NCI-H1417 treated with DMSO at 0.1 percent for 48 hours (cell line): ENCODE measurements at regions not wholly inside any gene's neighbourhood (a gene's known extent, or its start where the extent isn't known, plus 50 kb on each side); places are given as distances from the start of the nearest gene placed in this dataset.

Experiments
- DNase-seq: peaks from one replicate; lab custom pipeline; 2025; lab: John Stamatoyannopoulos, UW

DNA sequence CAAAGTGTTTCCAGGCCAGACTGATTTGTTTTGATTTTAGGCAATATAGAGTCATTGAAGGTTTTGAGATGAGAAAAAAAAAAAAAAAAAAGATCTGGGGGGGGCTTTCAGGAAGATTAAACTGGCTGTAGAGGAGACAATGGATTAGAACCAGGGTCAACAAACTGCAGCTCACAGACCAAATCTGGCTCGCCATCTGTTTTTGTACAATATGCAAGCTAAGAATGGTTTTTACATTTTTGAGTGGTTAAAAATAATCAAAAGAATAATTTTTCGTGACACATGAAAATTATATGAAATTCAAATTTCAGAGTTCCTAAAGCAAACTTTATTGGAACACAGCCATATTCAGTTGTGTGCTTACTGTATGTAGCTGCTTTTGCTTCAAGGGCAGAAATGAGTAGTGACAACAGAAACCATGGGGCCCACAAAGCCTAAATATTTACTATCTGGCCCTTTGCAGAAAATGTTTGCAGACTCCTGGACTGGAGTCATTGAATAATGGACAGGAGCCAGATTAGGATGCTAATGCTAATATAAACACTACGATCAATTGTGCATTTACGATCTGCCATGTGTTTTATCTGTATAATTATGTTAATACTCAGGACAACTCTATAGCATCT is 375.7 kb upstream of the DAB1 start:
- DNase-seq = no peak

DNA sequence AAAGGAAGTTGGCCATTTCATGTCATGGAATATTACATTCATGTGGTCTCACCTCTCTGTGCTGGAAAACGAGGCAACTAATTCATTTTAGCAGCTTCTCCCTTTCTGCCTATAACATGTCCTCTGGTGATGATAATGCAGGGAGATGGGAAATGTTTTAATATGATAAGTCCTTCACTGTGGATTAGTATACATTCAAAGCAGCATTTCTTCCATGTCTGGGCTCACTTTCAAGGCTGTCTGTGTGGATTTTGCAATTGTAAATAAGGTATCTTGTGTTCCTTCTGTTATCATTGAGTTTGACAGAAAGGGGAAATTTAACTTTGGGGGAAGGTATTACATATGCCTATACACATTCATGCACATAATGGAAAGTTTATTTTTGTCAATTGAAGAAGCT is 374.7 kb upstream of the DAB1 start:
- DNase-seq = no peak

DNA sequence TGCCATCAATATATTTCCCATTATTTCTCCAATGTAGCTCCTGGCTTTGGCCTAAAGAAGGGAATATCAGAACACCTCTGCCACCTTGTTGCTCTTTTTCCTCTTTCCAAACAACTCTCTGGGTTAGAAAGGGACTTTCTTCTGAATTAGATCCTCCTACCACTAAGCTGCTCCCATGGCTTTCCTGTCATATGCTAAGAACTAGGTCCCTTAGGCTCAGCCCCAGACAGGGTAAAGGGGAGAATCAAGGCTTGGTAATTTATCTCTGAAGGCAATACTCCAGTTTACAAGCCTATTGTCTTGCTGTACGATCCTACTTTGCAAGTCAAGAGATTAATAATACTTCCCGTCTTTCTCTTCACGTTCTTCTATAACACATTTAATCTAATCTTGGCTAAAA is 373.2 kb upstream of the DAB1 start:
- DNase-seq = no peak

DNA sequence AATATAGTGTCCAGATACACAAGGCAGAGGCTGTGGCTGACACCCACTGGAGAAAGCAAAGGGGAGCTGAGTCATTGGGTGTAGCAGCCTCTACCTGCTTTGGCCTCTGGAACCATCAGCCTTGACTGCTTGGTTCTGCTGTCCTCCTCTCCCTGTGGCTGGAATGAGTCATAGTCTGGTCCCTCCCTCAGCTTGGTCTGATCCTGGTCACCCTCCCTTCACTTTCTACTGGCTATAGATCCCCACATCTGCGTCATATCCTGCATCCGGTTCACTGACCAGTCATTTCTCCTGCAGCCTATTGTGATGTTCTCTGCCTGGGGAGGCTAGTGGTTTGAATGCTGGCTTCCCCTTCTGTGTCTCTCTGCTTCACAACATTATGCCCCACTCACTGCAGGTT is 372.8 kb upstream of the DAB1 start:
- no peak for DNase-seq

DNA sequence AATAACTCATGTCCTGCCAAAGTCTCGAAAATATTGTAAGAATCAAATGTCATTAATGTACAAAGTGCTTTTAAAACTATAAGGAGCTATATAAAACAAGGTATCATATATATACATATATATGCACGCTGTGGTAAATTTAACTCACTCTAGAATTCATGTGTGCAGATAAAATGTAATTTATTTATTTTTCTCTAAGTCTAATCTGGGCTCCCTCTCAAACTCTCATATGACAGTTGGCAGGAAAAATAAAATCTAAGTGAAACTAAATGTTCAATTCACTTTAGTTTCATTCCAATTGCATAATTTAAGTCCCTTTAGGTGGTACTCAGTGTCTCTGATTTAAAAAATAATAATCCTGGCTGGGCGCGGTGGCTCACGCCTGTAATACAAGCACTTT is 372.0 kb upstream of the DAB1 start:
- DNase-seq = no peak

DNA sequence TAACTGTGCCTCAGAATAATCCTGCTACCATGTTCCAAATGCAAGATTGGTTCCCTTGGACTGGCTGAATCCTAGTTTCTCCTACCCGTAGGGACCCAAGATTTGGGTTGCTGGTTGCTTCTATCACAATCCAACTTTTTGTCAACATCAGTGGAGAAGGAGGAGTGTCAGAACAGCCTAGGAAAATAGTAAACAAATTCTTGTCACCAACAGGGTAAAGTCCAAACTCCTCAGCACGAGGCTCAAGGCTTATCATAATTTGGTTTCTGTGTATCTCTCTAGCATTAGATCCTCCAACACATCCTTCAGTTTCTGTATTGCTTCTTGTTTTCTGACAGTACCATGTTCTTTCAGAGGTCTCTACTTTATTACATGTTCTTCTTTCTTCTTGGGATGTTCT is 370.2 kb upstream of the DAB1 start:
- no peak for DNase-seq

DNA sequence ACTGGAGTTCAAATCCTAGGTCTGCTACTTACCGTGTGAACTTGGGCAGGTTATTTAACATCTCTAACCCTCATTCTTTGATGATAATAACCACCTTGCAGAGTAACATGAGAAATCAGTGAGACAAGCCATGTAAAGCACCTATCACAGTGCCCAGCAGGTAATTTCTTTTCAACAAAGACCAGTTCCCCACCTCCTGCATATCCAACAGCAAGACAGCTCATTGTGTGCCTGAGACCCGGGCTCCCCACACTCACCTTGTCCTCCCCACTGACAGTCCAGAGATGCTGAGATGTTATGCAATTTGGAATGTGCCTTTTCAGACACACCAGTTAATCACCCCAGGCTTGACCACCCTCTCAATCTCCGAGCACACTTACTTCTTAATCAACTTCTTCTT is 367.6 kb upstream of the DAB1 start:
- no peak for DNase-seq

DNA sequence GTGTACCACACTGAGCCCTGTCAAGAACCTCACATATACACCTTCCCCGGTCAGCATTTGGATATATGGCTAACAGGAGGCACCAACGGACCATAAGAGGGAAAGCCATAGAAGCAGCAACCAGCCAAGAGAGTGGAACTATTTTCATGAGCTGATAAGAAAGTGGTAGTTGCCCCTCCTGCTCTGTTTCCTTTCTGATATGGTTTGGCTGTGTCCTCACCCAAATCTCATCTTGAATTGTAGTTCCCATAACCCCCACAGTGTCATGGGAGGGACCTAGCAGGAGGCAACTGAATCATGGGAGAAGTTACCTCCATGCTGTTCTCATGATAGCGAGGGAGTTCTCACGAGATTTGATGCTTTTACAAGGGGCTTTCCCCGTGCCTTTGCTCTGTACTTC is 366.1 kb upstream of the DAB1 start:
- DNase-seq = no peak

DNA sequence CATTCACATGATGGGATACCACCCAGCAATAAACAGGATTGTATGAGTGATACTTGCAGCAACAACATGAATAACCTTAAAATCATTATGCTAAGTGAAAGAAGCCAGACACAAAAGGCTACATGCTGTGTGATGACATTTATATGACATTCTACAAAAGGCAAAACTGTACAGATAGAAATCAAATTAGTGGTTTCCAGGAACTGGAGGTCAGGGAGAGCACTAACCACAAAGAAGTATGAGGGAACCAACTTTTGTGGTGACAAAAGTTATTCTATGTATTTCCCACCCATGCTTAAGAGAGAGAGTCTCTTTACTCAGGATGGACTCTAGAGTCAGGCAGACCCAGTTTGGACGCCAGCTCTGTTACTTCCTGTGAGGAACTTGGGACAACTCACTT is 364.5 kb upstream of the DAB1 start:
- DNase-seq = no peak

DNA sequence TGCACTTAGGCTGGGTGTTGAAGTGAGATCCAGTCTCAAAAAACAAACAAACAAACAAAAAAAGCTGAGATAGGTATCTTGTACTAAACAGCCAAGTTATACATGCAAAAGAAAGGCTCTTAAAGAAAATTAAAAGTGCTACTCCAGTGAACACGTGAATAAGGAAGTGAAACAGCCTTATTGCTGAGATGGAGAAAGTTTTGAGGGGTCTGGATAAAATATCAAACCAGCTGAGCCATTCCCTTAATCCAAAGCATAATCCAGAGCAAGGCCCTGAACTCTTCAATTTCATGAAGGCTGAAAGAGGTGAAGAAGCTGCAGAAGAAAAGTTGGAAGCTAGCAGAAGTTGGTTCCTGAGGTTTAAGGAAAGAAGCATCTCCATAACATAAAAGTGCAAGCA is 360.5 kb upstream of the DAB1 start:
- no peak for DNase-seq

DNA sequence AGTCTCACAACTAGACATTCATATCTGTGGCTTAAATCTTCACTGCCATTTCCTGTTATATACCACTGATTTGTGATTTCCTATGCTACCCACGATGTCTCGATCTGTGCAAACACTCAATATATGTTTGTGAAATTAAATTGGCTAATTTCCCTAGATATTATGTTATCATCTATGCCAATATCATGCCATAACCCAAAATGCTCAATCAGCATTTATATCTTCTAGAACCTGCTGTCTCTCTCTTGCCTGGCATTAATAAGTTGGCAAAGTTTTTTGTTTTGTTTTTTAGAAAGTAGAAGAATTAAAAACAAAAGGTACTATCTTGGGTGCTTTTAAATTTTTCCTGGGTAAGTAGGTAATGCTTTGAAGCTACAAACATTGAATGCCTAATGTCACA is 358.5 kb upstream of the DAB1 start:
- DNase-seq = no peak

DNA sequence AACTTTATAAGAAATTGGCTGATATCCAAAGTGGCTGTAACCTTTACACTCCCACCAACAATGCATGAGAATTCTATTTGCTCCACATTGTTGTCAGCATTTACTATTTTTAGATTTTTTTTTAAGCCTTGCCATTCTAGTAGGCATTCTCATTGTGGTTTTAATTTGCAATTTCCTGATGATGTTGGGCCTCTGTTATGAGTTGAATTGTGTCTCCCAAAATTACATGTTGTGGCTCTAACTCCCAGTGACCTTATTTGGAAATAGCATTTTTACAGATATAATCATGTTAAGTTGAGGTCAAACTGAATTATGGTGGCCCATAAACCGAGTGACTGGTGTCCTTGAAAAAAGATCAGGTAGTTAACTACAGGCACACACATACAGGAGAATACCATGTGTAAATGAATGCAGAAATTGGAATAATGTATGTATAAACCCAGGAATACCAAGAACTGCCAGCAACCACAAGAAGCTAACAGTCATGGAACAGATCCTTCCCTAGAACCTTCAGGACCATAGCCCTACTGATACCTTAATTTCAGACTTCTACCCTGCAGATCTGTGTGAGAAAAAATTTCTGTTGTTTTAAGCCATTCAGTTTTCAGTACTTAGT is 348.8 kb upstream of the DAB1 start:
- no peak for DNase-seq

DNA sequence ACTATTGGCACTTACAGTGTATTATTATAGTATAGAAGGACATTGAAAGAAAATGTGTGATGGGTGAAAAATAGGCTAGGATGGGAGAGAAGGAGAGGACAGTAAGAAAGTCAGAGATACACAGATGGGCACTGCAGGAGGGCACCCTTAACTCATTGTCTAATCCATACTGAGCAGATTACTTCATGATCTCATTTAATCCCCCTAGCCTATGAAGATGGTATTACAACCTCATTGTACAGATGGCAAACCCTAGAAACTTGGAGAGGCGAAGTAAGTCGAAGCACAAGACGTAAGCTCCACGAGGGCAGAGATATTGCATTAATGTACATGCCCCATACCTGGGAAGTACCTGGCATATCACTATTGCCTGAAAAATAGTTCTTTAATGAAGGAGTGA is 346.9 kb upstream of the DAB1 start:
- no peak for DNase-seq

DNA sequence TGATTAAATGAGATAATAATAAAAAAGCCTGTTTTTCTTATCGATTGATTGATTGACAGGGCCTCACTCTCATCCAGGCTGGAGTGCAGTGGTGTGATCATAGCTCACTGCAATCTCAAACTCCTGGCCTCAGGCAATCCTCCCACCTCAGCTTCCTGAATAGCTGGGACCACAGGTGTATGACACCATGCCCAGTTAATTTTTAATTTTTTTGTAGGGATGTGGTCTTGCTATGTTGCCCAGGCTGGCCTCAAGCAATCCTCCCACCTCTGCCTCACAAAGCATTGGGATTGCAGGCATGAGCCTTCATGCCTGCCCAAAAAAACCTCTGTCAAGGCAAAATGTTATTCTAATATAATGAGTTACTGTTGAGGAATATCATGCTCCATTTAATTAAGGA is 346.4 kb upstream of the DAB1 start:
- DNase-seq = no peak

DNA sequence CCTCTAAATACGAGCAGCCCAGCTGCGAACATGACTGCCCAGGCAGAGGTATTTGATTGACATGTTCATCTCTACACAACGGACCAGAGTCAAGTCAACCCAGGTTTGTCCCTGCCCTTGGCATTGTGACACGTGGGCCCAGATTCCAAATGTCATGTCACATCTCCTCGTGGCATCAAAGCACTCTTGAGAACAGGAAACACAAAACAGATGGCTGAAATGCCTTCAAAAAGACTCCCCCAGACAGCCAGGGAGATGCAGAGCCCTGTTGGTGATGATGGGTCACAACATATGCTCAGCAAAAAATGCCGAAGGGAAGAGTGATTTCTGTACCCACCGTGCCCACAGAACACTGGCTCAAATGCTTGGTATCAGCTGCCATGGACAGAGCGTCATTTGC is 337.8 kb upstream of the DAB1 start:
- no peak for DNase-seq

DNA sequence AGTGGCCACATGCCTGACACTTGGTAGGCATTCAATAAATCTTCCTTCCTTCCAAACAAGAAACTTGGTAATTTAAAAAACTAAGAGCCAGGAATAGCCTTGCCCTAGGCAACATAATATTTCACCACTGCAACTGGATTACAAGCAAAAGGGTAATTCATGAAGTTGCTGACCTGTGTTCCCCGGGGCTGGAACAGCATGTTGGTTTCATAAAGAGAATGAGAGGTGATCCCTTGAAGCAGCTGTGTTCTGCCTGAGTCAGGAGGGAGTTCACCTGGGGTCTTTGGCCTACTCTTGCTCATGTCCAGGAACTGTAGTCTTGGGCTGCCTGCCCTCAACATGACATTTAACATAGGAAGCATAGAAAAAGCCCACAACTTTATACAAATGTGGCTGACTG is 329.0 kb upstream of the DAB1 start:
- no peak for DNase-seq

DNA sequence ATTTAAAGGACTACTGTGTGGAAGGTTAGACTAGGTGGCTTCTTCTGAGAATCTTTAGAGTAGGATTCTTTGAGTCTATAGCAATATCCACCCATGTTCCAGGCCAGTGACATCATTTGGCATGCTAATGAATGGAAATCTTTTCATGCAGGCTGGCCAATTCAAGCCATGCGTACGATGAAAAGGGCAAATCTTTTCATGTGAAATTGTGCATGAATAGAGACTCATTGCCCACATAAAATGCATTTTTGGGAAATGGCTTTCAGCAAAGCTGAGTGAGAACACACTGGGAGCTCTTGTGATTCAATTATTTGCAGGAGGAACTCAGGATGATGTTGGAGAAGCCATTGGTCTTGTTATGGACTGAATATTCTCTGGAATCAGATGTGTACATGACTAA is 324.9 kb upstream of the DAB1 start:
- no peak for DNase-seq

DNA sequence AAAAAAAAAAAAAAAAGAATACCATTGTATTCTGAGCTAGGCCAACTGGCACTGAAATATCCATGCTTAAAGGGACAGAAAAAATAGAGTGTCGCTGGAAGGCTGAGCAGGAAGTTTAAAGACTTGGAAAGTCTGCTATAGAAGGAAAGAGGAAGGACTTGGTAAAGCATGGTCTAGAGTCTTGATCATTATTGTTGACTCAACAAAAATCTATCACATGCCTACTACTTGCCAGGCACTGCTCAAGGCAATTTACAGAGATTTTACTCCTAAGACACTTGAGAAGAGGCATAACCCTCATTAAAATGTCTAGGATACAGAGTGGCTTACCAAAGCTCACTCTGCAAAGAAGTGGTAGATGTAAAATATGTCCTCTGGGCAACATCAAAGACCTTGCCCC is 324.0 kb upstream of the DAB1 start:
- no peak for DNase-seq

DNA sequence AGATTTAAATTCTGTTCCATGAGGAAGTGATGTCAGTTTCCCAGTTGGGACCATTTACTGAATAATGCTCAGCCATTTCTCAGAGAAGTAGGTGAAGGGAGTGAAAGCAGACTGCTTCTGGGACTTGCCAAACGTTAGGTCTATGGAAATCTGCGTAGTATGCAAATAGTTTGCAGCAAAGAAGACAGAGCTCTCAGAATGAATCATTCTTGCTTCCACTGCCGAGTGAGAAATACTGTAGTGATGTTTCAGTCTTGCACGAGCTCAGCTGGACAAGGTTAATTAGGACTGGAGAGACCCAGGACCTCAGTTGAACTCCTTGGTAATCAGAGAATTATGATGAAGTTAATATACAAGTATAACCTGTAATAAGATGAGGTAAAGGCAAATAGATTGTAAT is 317.7 kb upstream of the DAB1 start:
- DNase-seq = no peak

DNA sequence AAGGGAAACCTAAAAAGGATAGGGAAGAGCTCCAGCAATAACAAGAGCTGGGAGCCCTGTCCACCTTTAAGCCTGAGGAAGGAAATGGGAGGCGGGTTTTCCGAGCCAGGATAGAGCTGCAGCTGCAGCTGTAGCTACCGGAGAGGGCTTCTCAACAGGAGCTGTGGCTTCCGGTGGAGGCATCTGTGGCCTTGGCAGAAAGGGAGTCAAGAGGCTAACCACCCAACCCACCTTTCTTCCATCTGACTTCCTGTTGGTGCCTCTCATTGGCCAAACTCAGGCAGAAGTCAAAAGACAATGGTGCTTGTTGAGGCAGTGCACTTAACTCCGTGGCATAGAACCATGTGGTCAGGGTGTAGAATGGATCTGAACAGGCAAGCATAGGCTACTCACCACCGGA is 313.1 kb upstream of the DAB1 start:
- DNase-seq = no peak

DNA sequence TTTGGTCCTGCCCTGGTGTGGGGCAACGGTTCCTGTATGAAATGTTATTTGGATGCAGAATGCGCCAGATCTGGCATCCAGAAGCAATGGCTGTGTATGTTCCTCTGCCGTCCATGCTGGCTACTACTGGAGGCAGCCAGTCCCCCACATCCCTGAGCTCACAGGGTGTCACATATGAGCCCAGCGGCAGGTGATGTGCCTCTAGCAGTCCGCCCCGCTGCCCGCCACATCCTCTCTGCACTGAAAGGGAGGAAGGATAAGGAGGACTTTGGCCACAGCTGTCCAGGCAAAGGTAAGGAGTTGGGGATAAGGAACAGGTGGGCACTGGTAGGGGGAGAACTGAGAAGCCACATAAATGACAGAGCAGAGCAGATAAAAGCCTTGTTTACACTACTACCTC is 305.3 kb upstream of the DAB1 start:
- DNase-seq = no peak

DNA sequence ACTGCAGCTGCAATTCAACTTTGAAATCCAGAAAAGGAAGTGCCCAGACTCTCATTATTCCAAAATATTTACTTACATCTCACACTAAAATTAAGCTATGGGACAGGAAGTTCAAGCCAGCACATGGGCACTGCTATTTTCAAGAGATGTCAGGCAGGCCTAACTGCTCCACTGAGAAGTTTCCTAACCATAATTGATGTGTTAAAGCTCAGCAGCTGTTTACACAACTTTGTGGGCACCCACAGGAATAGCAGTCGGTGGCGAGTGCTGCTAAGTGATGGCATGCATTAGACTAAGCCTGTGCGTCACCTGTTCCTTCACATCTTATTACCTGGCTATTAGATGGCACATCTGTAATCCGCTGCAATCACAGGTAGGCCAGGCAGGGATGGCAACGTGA is 303.3 kb upstream of the DAB1 start:
- DNase-seq = no peak

DNA sequence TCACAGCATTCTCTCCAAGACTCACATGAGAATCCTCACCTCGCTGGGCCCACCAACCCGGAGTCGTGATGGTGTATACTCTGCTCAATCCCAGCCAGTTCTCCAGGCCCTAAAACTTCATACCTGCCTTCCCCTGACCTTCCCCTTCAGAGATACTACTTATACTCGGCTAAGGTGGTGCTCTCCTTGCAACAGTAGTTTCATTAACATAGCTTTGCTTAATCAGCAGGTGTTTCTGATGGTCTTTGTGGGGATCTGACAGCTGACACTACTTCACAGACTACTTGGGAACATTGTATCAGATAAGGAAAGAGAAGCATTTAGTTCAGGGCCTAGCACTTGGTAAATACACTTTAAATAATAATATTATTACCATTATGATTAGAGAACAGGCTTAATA is 301.5 kb upstream of the DAB1 start:
- DNase-seq = no peak

DNA sequence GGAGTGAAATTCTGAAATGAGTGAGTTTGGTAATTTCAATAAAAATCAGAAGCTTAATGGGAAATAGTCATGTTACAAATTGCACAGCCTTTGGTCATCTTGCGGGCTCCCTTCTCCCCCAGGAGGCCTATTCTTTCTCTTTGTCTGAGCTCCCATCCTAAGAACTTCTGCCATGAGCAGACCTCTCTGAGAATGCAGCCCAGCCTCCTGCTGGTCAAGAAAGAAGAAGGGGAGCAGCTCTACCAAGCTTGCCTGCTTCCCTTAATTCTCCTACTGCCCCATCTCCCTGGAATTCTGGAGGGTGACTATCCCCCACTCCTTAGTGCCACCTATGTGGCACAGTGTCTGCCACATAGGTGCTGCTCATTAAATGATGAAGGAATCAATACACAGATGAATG is 300.7 kb upstream of the DAB1 start:
- DNase-seq = no peak
